HepG2 (cell line): ENCODE measurements at regions not wholly inside any gene's neighbourhood (a gene's known extent, or its start where the extent isn't known, plus 50 kb on each side); places are given as distances from the start of the nearest gene placed in this dataset.

Source experiments
- ATAC-seq: fragments of 200-7000 bp; cut with Tn5 transposase; 3 replicates; pipeline ENCODE4 v1.9.1; 2020; ENCODE audit warnings: mild to moderate bottlenecking, moderate library complexity
- BruUV-seq: library from RNA; stranded (reverse); fragments of 400-500 nt; replicated peaks from 2 replicates; lab custom pipeline; 2021; lab: Mats Ljungman, UMichigan
- CTCF ChIA-PET: fragments of 300-600 bp; formaldehyde crosslinking; extraction: SDS; loops from one replicate; lab custom pipeline; 2021; ENCODE audit warnings: low total read pairs, inconsistent platforms, low intra/inter-chr PET ratio; lab: Yijun Ruan, JAX
- POLR2A ChIA-PET: fragments of 350-600 bp; sonication (Branson Sonifier 250); formaldehyde crosslinking; loops from one replicate; lab custom pipeline; 2020; ENCODE audit warnings: antibody characterized with exemption, inconsistent platforms; lab: Yijun Ruan, JAX
- DNase-seq: peaks from one replicate; pipeline ENCODE4 v3.0.0-alpha.2; 2015; ENCODE audit warnings: low spot score
- FAIRE-seq: peaks from 3 replicates; lab custom pipeline; 2011; peaks lifted over from hg19 to GRCh38; lab: Jason Lieb, UNC
- H2AFZ ChIP-seq: one replicate; pipeline ENCODE4 v1.6.1; 2011; ENCODE audit warnings: low read length, inconsistent platforms
- H3K27ac ChIP-seq: fragments of 300-600 bp; 3 replicates; pipeline ENCODE4 v1.8.0; 2011; ENCODE audit warnings: mixed run types, mild to moderate bottlenecking, mixed read lengths, low read length, inconsistent platforms; ENCODE audit not compliant: insufficient read depth; ENCODE audit errors: extremely low read length
- H3K27me3 ChIP-seq, 2 experiments: fragments of 200-600 bp in 1 of 2; 2 replicates in 1 of 2; 3 replicates in 1 of 2; pipeline versions ENCODE4 v1.6.0 to v1.8.0; 2011; ENCODE audit warnings: low read length in 2 of 2, mild to moderate bottlenecking in 2 of 2, moderate library complexity in 2 of 2, inconsistent platforms in 1 of 2; ENCODE audit not compliant: insufficient read depth in 2 of 2, control insufficient read depth in 1 of 2
- H3K36me3 ChIP-seq, 2 experiments: fragments of 200-600 bp in 1 of 2; replicated peaks in 1 of 2; 2 replicates in 1 of 2; 3 replicates in 1 of 2; pipeline versions ENCODE4 v1.5.1 to v1.8.0; 2011; ENCODE audit warnings: low read length in 2 of 2, inconsistent platforms in 1 of 2; ENCODE audit not compliant: insufficient read depth in 2 of 2, control insufficient read depth in 1 of 2
- H3K4me1 ChIP-seq: 2 replicates; pipeline ENCODE4 v1.5.1; 2012; ENCODE audit warnings: low read length, inconsistent platforms; ENCODE audit not compliant: insufficient read depth
- H3K4me2 ChIP-seq: 2 replicates; pipeline ENCODE4 v1.6.0; 2011; ENCODE audit warnings: low read depth, low read length, inconsistent platforms
- H3K4me3 ChIP-seq, 3 experiments: fragments of 200-600 bp in 1 of 3; sonication (generic), shearing (Covaris generic) in 1 of 3; replicated peaks in 1 of 3; 2 replicates each; pipeline ENCODE4 v1.5.1; 2011 to 2016; ENCODE audit warnings: low read length in 3 of 3, inconsistent platforms in 2 of 3, low read depth in 2 of 3, mild to moderate bottlenecking in 2 of 3, control low read depth in 1 of 3, mixed read lengths in 1 of 3; ENCODE audit not compliant: insufficient read depth in 1 of 3
- H3K79me2 ChIP-seq: one replicate; pipeline ENCODE4 v1.6.1; 2011; ENCODE audit warnings: low read length, inconsistent platforms; ENCODE audit not compliant: insufficient read depth
- H3K9ac ChIP-seq: 2 replicates; pipeline ENCODE4 v1.6.0; 2011; ENCODE audit warnings: mild to moderate bottlenecking, low read depth, low read length, inconsistent platforms; ENCODE audit not compliant: insufficient read depth
- H3K9me3 ChIP-seq: 2 replicates; pipeline ENCODE4 v1.5.1; 2012; ENCODE audit warnings: mild to moderate bottlenecking, low read length
- H4K20me1 ChIP-seq: 2 replicates; pipeline ENCODE4 v1.6.0; 2011; ENCODE audit warnings: inconsistent platforms, mild to moderate bottlenecking, low read length, moderate library complexity; ENCODE audit not compliant: insufficient read depth
- HDAC1 ChIP-seq: sonication (generic); formaldehyde crosslinking; IDR thresholded peaks from 2 replicates; pipeline ENCODE4 v1.5.1; 2020; ENCODE audit warnings: mild to moderate bottlenecking, missing genetic modification reagents
- IRF1 ChIP-seq: sonication (generic); formaldehyde crosslinking; IDR thresholded peaks from 2 replicates; pipeline ENCODE4 v1.4.0; 2020; ENCODE audit warnings: low read depth, mild to moderate bottlenecking, missing genetic modification reagents
- MBNL3 ChIP-seq: fragments of 250-450 bp; sonication (Bioruptor Pico); conservative IDR thresholded peaks from 2 replicates; pipeline ENCODE4 v1.8.0; 2022; ENCODE audit warnings: mild to moderate bottlenecking, inconsistent platforms
- XRCC5 ChIP-seq: fragments of 200-400 bp; formaldehyde crosslinking; optimal IDR thresholded peaks from 2 replicates; pipeline ENCODE3; 2017; ENCODE audit warnings: mild to moderate bottlenecking, low read length
- ZNF576 ChIP-seq: sonication (generic); formaldehyde crosslinking; IDR thresholded peaks from 2 replicates; pipeline ENCODE4 v1.4.0; 2020; ENCODE audit warnings: mild to moderate bottlenecking, missing genetic modification reagents
- WGBS: methylation state at CpG from one replicate; pipeline ENCODE4 v1.1.6; 2017; ENCODE audit warnings: low lambda C conversion rate; 5-methylcytosine and 5-hydroxymethylcytosine counted together
- in situ Hi-C: cut with HindIII; loops from 2 replicates; pipeline ENCODE4 v1.10.0; 2017; ENCODE audit warnings: low pct_unique_long_range_greater_than_20kb; ENCODE audit not compliant: extremely low pct_ligation_motif_present
- intact Hi-C: fragments of 100-400 bp; cut with micrococcal nuclease; formaldehyde crosslinking; loops from one replicate; pipeline ENCODE4 v1.10.0; 2022; ENCODE audit not compliant: unreplicated experiment

GRCh38 chr3:95037097-95037496 is 974.2 kb downstream of the NSUN3 start:
- Histone ChIP-seq H3K79me2 (no peaks in the 10 kb centered on the region), H3K27ac (no peak overlapping the region), H2AFZ (no peak overlapping the region), H3K4me1 (no peaks in the 10 kb centered on the region), H3K4me3 (no peak overlapping the region), H3K27me3 (no peaks in the 10 kb centered on the region), H3K4me2 (no peak overlapping the region), H4K20me1 (no peaks in the 10 kb centered on the region), H3K9me3 (no peaks in the 10 kb centered on the region), H3K36me3 (no peaks in the 10 kb centered on the region), H3K9ac (no peak overlapping the region)
- ATAC-seq, result no peak
- POLR2A ChIA-PET, result no interaction called here
- intact Hi-C loops, result no loop called here
- no peak for FAIRE-seq
- no TSS peak for BruUV-seq
- in situ Hi-C loops, result no loop called here
- DNase-seq, result no peak
- CTCF ChIA-PET, result no interaction called here
- TF ChIP-seq HDAC1 (CRISPR knock-in tag) (no peak), ZNF576 (no peak)
- 48% methylated on average over 4 of the region's 5 CpGs for WGBS

- FAIRE-seq (no peak), ATAC-seq (no peak), DNase-seq (no peak)
- BruUV-seq, result no TSS peak
- Histone ChIP-seq H3K4me2 (no peak overlapping the region), H4K20me1 (no peaks in the 10 kb centered on the region), H3K4me1 (no peaks in the 10 kb centered on the region), H3K27me3 (no peaks in the 10 kb centered on the region), H3K9ac (no peak overlapping the region), H3K36me3 (no peaks in the 10 kb centered on the region), H2AFZ (no peak overlapping the region), H3K27ac (no peak overlapping the region), H3K79me2 (no peaks in the 10 kb centered on the region), H3K4me3 (no peak overlapping the region), H3K9me3 (no peaks in the 10 kb centered on the region)
- in situ Hi-C loops (no loop called here), intact Hi-C loops (no loop called here)
- POLR2A ChIA-PET, result no interaction called here
- TF ChIP-seq MBNL3 (CRISPR knock-in tag) (no peak), IRF1 (CRISPR knock-in tag) (no peak), XRCC5 (no peak)
- WGBS, result 0% methylated on average over 3 of the region's 3 CpGs
- CTCF ChIA-PET, result no interaction called here
Measured at GRCh38 chr3:95037927-95038326, 975.1 kb downstream of the NSUN3 start.
